NCI-H1436 treated with DMSO at 0.1 percent for 48 hours (cell line): ENCODE measurements at regions not wholly inside any gene's neighbourhood (a gene's known extent, or its start where the extent isn't known, plus 50 kb on each side); places are given as distances from the start of the nearest gene placed in this dataset.
"Not testable (repeated sequence)": the region's sequence is repeated elsewhere in the genome, so short reads cannot be mapped to it uniquely, and the experiment has no call there.

Experiments used
- DNase-seq: peaks from one replicate; lab custom pipeline; 2025; lab: John Stamatoyannopoulos, UW

DNA sequence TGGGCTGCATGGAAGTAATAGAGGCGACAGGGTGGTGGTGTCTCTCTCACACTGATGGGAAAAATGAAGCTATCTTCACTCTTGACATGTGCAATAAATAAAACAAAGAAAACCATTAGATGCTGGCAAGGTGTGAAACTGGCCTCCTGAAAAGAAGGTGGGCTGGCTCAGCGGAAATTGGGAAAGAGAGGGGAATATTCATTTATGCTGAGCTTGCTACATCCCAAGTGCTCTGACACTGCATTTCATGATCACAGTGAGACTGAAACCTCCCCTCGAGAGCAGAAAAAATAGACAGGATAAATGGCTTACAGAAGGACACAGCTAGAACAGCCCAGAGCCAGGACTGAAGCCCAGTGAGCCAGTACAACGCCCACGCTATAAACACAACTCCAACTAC lies 112.1 kb upstream of the SMLR1 start:
- DNase-seq: no peak

DNA sequence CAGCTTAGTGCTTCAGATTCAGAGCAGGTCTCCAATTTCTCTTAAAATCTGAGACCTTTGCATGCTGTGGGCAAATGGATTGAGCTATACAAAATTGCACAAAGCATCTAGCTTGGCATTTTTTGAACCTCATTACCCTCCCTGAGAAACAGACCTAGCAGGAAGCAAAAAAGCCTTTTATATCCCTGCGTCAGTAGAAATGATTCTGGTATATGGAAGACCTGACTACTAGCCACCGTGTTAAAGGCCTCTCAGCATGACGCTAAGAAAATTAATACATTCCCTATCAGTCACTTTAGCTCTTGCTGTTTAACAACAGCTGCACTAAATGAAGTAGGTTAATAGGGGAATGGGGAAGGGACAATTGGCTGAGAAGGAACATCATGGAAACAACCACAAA lies 110.7 kb upstream of the SMLR1 start:
- no peak for DNase-seq

GRCh38 chr6:130717657-130718056 lies 109.5 kb upstream of the SMLR1 start:
- no peak for DNase-seq

DNA sequence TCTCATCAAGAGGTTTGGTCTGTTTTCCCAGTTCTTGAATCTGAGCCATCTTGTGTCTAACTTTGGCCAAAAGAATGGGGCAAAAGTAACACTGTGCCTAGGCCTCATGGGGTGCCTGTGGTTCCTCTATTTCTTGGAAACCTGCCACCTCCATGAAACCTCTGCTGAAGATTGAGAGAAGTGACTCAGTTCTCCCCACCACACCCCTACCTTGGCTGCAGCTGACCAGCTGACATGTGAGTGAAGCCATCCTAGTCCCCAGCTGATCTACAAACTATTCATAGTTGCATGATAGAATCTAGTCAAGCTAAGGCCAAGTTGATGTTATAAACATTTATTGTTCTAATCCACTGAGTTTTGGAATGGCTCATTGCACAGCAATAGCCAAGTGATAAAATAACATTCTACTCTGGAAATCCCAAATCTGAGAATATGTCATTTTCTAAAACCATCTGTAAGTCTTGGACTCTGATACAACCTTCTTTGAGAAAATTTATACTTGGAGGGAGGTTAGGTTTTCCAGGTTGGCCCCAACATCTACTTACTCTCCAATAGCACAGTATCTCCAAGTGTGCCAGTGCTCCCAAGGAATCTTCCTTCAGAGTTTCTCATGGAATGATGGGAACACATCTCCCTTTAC lies 107.0 kb upstream of the SMLR1 start:
- no peak for DNase-seq

GRCh38 chr6:130724089-130724488 lies 103.1 kb upstream of the SMLR1 start:
- no peak for DNase-seq

- no peak for DNase-seq
Measured at GRCh38 chr6:130725551-130725950, 101.7 kb upstream of the SMLR1 start.

GRCh38 chr6:130728064-130728463 lies 99.1 kb upstream of the SMLR1 start:
- not testable (repeated sequence) for DNase-seq

DNA sequence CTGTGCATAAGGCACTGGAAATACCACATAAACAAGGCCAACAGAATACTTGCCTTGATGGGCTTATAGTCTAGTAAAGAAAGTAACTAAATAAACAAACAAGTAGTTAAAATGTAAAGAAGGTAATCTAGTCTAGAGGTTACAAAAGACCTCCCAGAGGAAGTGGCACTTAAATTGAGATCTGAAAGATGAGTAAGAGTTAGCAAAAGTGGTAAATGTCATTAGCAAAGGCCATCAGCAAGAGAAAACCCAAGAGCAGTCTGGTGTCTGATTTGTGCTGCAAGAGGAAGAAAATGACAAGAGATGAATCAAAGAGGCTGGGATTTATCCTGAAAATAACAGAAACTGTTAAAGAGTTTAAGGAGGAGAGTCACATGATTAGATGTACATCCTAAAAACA lies 96.6 kb upstream of the SMLR1 start:
- no peak for DNase-seq

DNA sequence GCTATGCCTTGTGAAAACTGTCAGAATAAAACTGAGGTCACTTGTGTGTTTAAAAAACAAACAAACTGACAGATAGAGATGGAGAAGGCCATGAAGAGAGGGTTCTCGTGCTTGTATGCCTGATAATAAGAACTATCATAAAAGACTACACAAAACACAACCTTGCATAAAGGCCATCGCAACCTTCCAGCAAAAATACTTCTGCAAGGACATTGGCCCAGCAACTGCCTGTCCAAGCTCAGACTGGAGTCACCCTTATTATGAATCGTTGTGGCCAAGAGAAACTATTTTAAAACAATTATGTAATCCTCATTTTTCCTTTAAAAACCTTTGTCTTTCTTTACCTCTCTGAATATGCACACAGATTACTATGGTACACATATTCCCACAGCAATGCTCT lies 93.0 kb upstream of the SMLR1 start:
- DNase-seq: no peak

DNA sequence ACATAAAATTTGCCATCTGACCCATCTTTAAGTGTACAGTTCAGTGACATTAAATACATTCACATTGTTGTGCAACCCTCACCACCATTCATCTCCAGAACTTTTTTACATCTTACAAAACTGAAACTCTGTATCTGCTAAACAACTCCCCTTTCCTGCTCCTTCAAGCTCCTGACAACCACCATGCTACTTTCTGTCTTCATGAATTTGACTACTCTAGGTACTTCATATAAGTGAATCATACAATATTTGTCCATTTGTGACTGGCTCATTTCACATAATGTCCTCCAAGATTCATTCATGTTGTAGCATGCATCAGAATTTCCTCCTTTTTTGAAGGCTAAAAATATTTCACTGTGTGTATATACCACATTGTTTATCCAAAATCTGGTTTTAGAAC lies 86.9 kb upstream of the SMLR1 start:
- no peak for DNase-seq

GRCh38 chr6:130742131-130742681 lies 85.0 kb upstream of the SMLR1 start:
- no peak for DNase-seq

- DNase-seq: no peak
Measured at GRCh38 chr6:130743175-130743574, 84.0 kb upstream of the SMLR1 start.

- DNase-seq: no peak
Measured at GRCh38 chr6:130744576-130745366, 82.4 kb upstream of the SMLR1 start.

GRCh38 chr6:130748041-130748440 lies 79.2 kb upstream of the SMLR1 start:
- DNase-seq: no peak

GRCh38 chr6:130749402-130749801 lies 77.8 kb upstream of the SMLR1 start:
- DNase-seq: no peak

DNA sequence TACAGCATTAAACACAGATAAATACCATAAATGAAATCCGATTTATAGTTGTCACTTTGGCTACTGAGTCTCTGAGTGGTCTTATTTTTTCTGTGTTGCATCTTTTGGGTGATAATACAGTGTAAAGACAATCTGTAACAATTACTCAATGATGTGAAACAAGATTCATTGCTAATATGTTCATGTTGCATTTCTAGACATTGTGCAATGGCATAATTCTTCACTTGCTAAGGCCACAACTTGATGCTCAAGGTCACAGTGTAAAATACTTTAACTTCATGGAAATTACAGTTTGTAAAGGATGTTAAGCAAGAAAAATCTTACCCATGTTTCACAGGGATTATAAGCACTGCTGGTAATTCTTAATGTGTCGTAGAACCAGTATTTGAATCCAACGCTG lies 74.9 kb upstream of the SMLR1 start:
- DNase-seq: no peak

DNA sequence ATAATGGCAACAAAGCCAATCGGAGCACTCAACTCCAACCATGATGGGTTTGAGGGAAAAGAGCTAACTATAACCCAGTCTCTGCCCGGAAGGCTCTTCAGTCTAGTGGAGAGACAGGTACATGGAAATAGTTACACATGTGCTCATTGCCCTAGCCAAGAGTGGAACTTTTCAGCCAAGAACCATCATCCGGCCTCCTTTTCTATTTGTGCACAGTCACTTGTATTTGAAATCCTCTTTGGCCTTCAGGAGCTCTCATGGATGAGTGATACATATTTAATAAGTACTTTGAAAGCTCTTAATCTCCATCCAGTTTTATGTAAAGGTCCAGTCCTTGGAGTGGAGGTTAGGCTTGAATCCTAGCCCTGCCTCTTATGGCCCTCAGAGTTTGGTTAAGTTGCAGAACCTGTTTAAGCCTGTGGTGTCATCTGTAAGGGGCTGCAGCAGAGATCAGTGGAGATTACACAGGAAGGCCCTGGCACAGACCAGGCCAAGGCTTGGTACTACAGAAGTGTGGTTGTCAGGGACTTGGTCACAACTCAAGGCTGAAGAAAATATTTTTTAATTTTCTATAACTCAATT lies 72.3 kb upstream of the SMLR1 start:
- no peak for DNase-seq

- DNase-seq: no peak
Measured at GRCh38 chr6:130755368-130756034, 71.7 kb upstream of the SMLR1 start.

DNA sequence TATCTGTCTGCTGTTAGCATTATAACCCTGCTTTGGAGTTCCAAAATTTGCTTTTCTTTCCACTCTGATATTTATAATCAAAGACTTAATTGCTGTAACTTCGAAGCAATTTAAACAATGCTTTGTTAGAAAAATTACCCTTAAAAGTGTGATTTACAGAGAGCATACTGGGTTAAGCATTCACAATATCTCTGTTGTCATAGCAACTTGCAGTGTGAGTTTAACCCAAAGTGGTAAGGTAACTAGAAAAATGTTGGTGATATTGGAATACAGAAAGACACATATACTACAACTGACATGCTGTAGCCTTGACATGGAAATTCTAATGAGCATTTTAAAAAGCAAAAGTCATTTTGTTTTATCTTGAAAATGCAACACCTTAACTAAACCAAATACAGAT lies 70.4 kb upstream of the SMLR1 start:
- DNase-seq: no peak

- DNase-seq: no peak
Measured at GRCh38 chr6:130758813-130759212, 68.4 kb upstream of the SMLR1 start.

DNA sequence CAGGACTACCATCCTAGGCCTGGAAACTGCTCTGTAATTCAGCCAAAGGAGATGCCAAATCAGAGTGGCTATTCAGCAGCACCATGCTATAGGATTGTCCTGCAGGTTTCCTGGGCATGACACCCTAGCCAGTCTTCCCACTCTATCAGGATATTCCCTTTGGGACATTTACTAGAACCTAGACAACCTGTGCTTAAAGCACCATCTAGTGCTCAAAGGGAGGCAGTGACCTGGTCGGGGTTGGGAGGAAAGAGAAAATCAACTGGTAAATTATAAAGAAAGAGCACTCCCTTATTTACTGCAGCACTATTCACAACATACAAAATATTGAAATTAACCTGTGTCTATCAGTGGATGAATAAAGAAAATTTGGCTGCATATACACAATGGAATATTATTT lies 67.2 kb upstream of the SMLR1 start:
- DNase-seq: no peak

DNA sequence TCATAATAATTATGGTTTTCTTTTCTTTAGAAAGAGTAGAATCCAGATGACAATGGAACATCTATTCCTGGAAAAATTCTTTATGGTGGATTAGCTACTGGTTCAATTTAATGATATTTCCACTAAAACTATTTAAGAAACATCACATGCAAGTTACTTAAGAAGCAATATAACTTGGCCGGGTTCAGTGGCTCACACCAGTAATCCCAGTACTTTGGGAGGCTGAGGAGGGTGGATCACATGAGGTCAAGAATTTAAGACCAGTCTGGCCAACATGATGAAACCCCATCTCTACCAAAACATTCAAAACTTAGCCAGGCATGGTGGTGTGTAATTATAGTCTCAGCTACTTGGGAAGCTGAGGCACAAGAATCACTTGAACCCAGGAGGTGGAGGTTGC lies 65.9 kb upstream of the SMLR1 start:
- no peak for DNase-seq
